ENCODE measurements at regions not wholly inside any gene's neighbourhood (a gene's known extent, or its start where the extent isn't known, plus 50 kb on each side); places are given as distances from the start of the nearest gene placed in this dataset.

DNA sequence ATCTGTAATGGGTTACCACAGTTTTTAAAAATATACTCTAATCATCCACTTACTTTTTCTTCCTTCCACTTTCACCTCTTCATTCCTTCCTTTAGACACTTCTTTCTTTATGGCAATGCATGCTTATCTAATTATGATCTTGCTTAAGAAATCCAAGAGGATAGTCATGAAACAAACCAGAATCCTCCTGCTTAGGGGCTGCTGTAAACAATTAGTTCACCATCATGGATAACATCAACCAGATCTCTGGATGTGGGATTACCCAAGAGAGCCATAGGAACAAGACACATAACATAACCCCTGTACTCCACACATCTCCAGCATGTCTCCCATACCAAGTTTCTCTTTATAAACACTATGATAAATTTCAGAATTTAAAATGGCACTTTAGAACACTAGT, 713.4 kb upstream of the PTPRD start:
- DNase-seq, result no peak

- no peak for DNase-seq
Observed at GRCh38 chr9:11328326-11328725, 715.5 kb upstream of the PTPRD start.

GRCh38 chr9:11335011-11335410, 722.2 kb upstream of the PTPRD start:
- DNase-seq, result no peak

GRCh38 chr9:11338130-11338529, 725.3 kb upstream of the PTPRD start:
- no peak for DNase-seq

DNA sequence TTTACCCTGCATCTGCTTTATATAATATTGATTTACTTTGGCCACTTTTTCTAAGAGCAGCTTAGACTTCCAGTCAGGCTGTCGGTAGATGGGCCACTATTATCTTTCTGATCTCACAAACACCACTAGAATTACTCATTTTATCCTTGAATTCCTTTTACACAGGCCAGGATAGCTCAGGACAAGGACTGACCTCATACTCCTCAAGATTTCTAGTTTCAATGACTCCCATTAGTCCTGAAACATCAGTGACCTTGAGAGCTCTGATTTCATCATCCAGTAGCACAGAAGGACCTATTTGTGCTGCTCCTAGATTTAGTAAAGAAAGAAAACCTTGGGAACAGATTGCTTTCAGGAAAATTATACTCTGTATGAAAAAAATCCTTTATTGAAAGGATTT, 727.9 kb upstream of the PTPRD start:
- DNase-seq, result no peak

DNA sequence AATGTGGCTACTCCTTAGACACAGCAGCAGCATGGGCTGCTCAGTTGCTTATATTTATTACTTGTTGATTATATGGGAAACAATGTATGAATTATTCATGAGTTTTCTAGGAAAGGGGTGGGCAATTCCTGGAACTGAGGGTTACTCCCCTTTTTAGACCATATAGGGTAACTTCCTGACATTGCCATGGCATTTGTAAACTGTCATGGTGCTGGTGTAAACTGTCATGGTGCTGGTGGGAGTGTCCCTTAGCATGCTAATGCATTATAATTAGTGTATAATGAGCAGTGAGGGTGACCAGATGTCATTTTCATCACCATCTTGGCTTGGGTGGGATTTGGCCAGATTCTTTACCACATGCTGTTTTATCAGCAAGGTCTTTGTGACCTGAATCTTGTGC, 734.6 kb upstream of the PTPRD start:
- no peak for DNase-seq

- no peak for DNase-seq
Observed at GRCh38 chr9:11348366-11348765, 735.6 kb upstream of the PTPRD start.

GRCh38 chr9:11349187-11349586, 736.4 kb upstream of the PTPRD start:
- DNase-seq, result no peak

DNA sequence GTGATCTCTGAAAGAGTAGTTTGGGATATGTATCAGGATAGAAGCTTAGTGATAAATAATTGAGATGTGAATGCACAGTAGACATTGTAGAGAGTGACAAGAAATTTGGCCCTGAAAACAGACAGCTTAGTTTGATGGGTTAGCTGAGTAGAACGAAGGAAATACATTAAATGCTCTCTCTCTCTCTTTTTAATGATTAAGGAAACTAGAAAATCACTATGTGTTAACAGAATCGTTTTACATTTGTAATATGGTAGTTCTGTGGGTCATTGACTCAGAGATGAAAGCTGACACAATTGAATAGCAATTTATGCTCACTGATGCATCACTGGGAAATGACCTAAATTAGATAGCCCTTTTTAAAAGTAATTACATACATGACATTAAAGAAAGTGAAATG, 739.8 kb upstream of the PTPRD start:
- DNase-seq, result no peak

DNA sequence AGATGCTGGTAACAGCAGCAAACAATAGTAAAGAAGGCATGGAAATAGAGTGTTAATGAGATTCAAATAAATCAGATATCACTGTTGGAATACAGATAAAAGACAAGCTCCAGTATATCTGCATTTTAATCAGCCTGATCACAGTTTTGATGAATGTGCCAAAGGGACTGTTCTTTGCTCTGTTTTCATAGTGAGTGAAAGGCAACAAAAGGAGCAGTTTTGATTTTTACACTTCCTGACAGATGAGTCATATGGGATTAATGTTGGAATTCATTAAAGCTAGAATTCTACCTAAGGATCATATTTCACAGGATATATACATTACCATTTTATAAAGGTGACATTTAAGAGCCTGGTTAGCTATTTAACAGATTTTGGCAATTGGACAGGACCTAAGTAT, 743.3 kb upstream of the PTPRD start:
- no peak for DNase-seq

DNA sequence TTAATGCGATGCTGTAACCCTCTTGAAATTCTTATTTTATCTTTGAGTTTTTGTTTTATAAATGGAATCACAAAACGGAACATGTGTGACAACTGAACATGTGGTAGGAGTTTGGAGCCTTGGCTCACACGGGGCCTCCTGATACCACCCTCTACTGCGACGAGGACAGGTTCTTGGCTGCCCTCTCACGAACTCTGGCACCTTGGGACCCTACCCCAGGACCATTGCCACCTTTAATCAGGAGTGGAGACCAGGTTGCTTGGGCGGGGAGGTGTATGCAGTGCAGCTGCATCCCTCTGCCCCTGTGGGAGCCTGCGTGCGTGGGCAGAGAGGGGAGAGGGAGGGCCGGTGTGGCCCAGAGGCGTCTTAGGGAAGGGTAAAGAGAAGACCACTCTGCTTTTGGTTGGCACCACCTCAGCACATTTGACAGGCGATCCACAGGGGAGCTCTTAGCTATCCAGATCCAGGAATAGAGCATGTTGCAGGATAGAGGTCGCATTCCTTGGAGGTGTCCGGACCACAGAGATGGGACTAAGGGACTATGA, 753.9 kb upstream of the PTPRD start:
- no peak for DNase-seq

GRCh38 chr9:11374926-11375325, 762.1 kb upstream of the PTPRD start:
- DNase-seq, result no peak

GRCh38 chr9:11402621-11403020, 789.8 kb upstream of the PTPRD start:
- no peak for DNase-seq

DNA sequence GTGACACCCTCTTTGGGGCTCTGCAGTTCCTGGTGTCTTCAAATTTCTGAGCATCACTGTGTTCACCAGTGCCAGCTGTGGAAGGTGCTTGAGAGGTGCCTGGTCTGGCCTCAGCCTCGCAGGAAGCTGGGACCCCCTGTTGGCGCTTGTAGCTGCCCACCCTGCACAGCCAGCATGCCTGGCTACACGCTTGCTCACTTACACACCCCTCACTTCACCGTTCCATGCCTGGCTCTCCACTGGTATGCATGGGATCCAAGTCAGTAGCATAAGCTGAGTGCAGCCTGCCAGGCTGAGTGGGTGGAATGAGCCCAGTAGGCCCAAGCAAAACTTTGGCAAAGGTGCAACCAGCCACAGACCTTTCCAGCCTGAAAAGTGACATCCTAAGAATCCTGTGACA, 801.4 kb upstream of the PTPRD start:
- DNase-seq, result no peak

DNA sequence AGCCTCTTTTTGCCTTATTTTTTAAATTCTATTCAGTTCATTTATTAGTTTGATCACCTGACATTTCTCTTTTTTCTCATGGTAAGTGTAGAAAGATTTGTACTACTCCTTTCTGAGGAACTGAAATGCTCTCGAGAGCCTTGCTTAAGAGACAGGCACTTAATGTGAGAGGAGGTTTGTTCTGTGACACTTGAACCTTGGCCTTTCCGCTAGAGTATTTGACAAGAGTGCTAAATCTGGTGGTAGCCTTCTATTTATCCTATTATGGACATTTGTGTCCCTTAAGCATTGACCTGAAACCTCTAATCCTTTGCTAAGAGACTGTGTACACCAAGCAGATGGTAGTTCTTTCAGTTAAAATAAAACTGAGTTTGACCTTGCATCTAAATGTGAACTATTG, 805.0 kb upstream of the PTPRD start:
- no peak for DNase-seq

- DNase-seq, result no peak
Observed at GRCh38 chr9:11431490-11431889, 818.7 kb upstream of the PTPRD start.

- DNase-seq, result no peak
Observed at GRCh38 chr9:11432361-11432760, 819.6 kb upstream of the PTPRD start.

DNA sequence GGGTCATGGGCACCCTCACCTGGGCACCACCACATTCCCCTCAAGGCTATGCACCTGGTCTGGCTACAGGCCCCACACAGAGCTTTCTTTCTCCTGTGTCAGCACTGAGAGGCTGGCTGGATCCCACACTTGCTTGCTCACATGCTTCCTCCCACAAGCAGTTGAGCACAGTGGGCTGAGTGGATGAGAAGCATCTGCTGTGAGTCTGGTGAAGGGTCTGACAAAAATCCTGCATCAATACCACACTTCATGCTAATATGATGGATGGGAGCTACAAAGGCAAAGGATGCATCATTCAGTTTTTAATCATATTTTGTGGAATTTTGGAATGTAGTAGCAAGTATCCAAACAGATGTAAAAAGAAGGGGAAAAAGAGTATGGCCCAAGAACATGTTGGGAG, 830.8 kb upstream of the PTPRD start:
- no peak for DNase-seq

- no peak for DNase-seq
Observed at GRCh38 chr9:11457825-11458790, 845.3 kb upstream of the PTPRD start.

DNA sequence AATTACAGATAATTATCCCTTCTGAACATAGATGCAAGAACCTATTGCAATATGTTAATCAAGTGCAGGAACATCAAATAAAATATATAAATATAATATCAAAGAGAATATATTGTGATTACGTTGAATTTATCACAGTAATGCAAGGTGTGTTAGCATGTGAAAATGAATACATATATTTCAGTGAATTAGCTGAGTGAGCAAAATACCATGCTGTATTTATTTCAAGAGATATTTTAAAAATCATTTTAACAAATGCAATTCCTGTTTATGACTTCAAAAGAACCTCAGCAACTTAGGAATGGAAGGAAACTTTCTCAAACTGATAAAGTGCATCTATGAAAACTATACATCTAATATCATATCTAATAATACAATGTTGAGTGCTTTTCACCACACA, 856.9 kb upstream of the PTPRD start:
- no peak for DNase-seq

DNA sequence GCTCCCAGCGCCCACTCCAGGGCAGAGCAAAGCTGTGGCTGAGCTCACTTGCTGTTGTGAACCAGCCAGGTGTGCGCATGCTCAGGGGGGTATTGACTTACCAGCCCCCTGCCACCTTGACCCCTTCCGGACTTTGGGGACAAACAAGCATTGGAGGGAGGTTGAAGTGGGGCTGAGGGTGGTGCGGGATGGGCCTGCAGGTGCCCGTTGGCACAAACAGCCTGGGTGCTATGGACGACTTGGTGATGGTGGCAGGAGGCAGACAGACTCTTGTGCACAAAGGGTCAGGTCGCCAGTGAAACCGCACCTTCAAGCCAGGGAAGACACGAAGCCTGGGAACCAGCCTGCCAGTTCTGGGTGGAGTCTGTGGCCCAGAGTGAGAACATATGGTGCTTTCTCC, 858.5 kb upstream of the PTPRD start:
- no peak for DNase-seq

DNA sequence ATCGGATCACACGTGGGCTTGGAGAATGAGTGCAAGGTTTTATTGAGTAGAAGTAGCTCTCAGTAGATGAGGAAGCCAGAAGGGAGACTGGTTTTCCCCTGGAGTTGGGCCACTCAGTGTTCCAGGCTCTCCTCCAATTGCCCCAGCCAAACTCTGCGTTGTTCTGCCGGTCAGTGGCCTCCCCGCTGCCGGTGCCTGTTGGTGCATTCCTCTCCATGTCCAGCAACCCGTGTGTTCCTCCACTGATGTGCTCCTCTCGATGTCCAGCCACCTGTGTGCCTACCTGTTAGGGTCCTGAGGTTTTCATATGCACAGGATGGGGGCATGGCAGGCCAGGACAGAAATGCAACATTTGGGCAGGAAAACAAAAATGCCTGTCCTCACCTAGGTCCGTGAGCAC, 888.0 kb upstream of the PTPRD start:
- DNase-seq, result no peak

DNA sequence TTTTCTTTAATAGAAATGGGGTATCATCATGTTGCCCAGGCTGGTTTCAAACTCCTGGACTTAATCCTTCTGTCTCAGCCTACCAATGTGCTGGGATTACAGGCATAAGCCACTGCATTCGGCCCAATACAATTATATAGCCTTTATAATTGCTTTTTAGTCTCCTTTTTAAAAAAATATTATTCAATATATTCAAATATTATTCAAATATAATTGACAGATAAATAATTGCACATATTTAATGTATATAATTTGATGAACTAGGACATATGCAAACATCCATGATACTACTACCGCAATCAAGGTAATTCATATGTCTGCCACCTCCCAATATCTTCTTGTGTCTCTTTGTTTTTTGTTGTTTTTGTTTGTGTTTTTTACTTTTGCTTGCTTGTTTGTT, 894.2 kb upstream of the PTPRD start:
- no peak for DNase-seq

- no peak for DNase-seq
Observed at GRCh38 chr9:11537566-11537965, 924.8 kb upstream of the PTPRD start.
